Brain microvascular endothelial cell (primary cell): ENCODE measurements at regions not wholly inside any gene's neighbourhood (a gene's known extent, or its start where the extent isn't known, plus 50 kb on each side); places are given as distances from the start of the nearest gene placed in this dataset.

ENCODE experiments used
- DNase-seq: peaks from one replicate; pipeline ENCODE4 v3.0.0-alpha.2; 2020
- H3K27ac ChIP-seq: fragments of 250-450 bp; sonication (Bioruptor Pico); 2 replicates; pipeline ENCODE4 v1.5.1; 2020; ENCODE audit warnings: mild to moderate bottlenecking, moderate library complexity
- H3K27me3 ChIP-seq: fragments of 250-450 bp; sonication (Bioruptor Pico); replicated peaks from 2 replicates; pipeline ENCODE4 v1.5.1; 2020; ENCODE audit warnings: mild to moderate bottlenecking
- H3K36me3 ChIP-seq: fragments of 250-450 bp; sonication (Bioruptor Pico); replicated peaks from 2 replicates; pipeline ENCODE4 v1.5.1; 2020; ENCODE audit warnings: mild to moderate bottlenecking
- H3K4me3 ChIP-seq: 2 replicates; pipeline ENCODE4 v1.5.1; 2011; ENCODE audit warnings: low read depth, mild to moderate bottlenecking, control low read depth, low read length, moderate library complexity
- CTCF ChIP-seq: IDR thresholded peaks from 2 replicates; pipeline ENCODE4 v1.5.1; 2011; ENCODE audit warnings: low read depth, mild to moderate bottlenecking, moderate library complexity, low read length, control low read depth, inconsistent platforms; ENCODE audit errors: missing control alignments
- in situ Hi-C: cut with HindIII; loops from 2 replicates; pipeline ENCODE4 v1.10.0; 2017; ENCODE audit warnings: low sequenced_read_pairs, low pct_ligation_motif_present

DNA sequence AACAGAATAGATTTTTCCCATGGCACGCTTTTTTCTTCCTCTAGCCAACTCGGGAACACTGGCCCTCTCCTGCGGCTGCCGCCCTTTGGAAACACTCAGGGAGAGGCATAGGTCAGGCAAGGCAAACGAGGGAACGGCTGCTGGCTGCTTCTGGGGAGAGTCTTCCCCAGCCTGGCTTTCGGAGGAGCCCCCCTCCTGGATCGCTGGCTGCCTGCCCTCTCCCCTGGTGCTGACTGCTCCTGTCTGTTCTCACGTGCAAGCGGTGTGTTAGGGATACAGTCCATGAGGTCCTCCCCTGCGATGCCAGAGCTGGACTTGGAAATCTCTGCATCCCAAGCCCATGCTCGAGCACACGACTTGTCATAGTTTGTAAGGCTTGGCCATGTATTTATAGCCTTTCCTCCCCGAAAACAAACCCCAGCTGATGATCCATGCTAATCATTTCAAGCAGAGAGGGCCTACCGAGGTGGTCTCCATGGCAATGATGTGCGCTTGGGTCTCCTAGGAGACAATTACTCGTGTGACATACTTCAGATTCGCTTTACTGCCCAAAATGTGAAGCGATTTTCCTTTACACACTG is 315.6 kb upstream of the ATP10A start:
- TF ChIP-seq CTCF = no peak
- H3K27ac ChIP-seq = no peak overlapping the region
- in situ Hi-C loops = no loop called here
- no peaks in the 10 kb centered on the region for H3K36me3 ChIP-seq
- no peak for DNase-seq
- H3K4me3 ChIP-seq = no peak overlapping the region
- H3K27me3 ChIP-seq = no peaks in the 10 kb centered on the region

DNA sequence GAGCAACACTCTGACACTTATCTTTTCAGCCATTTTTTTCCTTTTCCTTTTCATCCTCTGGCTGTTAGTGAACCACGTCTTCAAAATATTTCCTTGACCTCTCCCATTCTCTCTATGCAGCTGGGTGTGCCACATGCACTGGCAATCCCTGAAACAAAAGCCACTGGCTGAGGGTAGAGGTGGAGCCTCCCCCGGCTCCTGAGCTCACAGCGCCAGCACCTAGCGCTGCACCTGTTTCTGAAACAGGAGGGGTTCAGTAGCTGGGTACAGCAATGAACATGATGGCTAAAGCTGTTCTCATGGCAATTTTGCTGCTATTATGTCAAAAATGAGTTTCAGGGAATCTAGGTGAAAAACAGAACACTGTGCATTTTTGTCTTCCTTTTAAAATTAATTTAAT is 314.7 kb upstream of the ATP10A start:
- no peak for TF ChIP-seq CTCF
- in situ Hi-C loops = no loop called here
- Histone ChIP-seq H3K27me3 (no peaks in the 10 kb centered on the region), H3K4me3 (no peak overlapping the region), H3K27ac (no peak overlapping the region), H3K36me3 (no peaks in the 10 kb centered on the region)
- DNase-seq = no peak

- no peak overlapping the region for H3K27ac ChIP-seq
- H3K27me3 ChIP-seq = no peaks in the 10 kb centered on the region
- TF ChIP-seq CTCF = no peak
- no peak overlapping the region for H3K4me3 ChIP-seq
- in situ Hi-C loops = no loop called here
- no peaks in the 10 kb centered on the region for H3K36me3 ChIP-seq
- DNase-seq = no peak
Measured at GRCh38 chr15:26176831-26177230, 313.7 kb upstream of the ATP10A start.

DNA sequence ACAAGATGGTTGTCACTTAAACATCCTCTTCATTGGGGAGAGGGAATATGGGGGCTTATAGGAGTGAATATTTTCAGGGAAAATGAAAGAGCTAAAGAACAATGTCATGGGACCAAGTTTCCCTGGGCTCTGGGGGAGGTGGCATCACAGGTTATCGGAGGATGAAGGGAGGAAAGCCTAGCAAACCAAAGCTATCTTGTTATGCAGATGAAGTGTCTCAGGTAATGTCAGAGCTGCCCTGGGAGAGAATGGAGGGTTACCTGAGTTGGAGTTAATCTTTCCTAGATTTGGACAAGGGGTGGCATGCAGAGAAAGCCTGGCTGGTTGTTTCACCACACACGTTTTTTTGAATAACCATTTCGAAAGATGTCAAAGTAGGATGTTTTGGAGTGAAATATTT is 308.1 kb upstream of the ATP10A start:
- H3K36me3 ChIP-seq = no peaks in the 10 kb centered on the region
- no peak overlapping the region for H3K27ac ChIP-seq
- in situ Hi-C loops = no loop called here
- TF ChIP-seq CTCF = no peak
- no peaks in the 10 kb centered on the region for H3K27me3 ChIP-seq
- DNase-seq = no peak
- H3K4me3 ChIP-seq = no peak overlapping the region

GRCh38 chr15:26166429-26166828 is 303.3 kb upstream of the ATP10A start:
- no peaks in the 10 kb centered on the region for H3K27me3 ChIP-seq
- no peak overlapping the region for H3K4me3 ChIP-seq
- in situ Hi-C loops = no loop called here
- TF ChIP-seq CTCF = no peak
- no peak for DNase-seq
- no peaks in the 10 kb centered on the region for H3K36me3 ChIP-seq
- H3K27ac ChIP-seq = no peak overlapping the region

GRCh38 chr15:26165546-26165945 is 302.4 kb upstream of the ATP10A start:
- no peak overlapping the region for H3K4me3 ChIP-seq
- H3K27me3 ChIP-seq = no peaks in the 10 kb centered on the region
- DNase-seq = no peak
- in situ Hi-C loops = no loop called here
- no peak for TF ChIP-seq CTCF
- no peaks in the 10 kb centered on the region for H3K36me3 ChIP-seq
- H3K27ac ChIP-seq = no peak overlapping the region
